ENCODE measurements at regions not wholly inside any gene's neighbourhood (a gene's known extent, or its start where the extent isn't known, plus 50 kb on each side); places are given as distances from the start of the nearest gene placed in this dataset.
A peak's percentile ranks its signal among the peaks of the same experiment; 100 is the strongest.

DNA sequence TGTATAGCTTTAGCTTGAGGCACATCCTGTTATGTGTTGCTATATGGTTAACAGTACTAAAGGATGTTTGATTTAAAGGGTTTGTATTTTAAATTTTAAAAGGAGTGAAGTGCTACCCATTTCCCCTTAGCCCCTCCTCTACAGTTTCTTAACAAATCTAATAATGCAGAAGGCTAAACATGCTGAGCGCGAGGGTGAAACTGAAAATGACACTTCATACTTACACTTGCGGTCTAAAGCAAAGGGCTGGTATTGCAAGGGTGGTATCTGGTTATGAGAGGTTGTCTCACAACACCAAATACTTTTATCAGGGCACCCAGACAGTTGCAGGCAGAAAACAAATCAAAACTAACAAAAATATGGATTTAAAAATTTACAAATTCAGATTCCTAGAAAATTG is 172.3 kb downstream of the SIPA1L2 start:
- TF ChIP-seq GABPA (IDR thresholded peaks at IDR 0.05; ENCODE audit: low read depth) (no peak), SPI1 (IDR thresholded peaks at IDR 0.05; ENCODE audit: borderline replicate concordance, low read depth) (no peak), POLR2AphosphoS5 (IDR thresholded peaks at IDR 0.05; ENCODE audit: low read depth) (no peak)
- TF ChIP-seq, protein P1, sequence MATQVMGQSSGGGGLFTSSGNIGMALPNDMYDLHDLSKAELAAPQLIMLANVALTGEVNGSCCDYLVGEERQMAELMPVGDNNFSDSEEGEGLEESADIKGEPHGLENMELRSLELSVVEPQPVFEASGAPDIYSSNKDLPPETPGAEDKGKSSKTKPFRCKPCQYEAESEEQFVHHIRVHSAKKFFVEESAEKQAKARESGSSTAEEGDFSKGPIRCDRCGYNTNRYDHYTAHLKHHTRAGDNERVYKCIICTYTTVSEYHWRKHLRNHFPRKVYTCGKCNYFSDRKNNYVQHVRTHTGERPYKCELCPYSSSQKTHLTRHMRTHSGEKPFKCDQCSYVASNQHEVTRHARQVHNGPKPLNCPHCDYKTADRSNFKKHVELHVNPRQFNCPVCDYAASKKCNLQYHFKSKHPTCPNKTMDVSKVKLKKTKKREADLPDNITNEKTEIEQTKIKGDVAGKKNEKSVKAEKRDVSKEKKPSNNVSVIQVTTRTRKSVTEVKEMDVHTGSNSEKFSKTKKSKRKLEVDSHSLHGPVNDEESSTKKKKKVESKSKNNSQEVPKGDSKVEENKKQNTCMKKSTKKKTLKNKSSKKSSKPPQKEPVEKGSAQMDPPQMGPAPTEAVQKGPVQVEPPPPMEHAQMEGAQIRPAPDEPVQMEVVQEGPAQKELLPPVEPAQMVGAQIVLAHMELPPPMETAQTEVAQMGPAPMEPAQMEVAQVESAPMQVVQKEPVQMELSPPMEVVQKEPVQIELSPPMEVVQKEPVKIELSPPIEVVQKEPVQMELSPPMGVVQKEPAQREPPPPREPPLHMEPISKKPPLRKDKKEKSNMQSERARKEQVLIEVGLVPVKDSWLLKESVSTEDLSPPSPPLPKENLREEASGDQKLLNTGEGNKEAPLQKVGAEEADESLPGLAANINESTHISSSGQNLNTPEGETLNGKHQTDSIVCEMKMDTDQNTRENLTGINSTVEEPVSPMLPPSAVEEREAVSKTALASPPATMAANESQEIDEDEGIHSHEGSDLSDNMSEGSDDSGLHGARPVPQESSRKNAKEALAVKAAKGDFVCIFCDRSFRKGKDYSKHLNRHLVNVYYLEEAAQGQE (IDR thresholded peaks at IDR 0.05; ENCODE audit: insufficient replicate concordance, low read depth): no peak
- TF ChIP-seq, protein P2, sequence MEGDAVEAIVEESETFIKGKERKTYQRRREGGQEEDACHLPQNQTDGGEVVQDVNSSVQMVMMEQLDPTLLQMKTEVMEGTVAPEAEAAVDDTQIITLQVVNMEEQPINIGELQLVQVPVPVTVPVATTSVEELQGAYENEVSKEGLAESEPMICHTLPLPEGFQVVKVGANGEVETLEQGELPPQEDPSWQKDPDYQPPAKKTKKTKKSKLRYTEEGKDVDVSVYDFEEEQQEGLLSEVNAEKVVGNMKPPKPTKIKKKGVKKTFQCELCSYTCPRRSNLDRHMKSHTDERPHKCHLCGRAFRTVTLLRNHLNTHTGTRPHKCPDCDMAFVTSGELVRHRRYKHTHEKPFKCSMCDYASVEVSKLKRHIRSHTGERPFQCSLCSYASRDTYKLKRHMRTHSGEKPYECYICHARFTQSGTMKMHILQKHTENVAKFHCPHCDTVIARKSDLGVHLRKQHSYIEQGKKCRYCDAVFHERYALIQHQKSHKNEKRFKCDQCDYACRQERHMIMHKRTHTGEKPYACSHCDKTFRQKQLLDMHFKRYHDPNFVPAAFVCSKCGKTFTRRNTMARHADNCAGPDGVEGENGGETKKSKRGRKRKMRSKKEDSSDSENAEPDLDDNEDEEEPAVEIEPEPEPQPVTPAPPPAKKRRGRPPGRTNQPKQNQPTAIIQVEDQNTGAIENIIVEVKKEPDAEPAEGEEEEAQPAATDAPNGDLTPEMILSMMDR (IDR thresholded peaks at IDR 0.05; ENCODE audit: insufficient read depth, low read length): no peak
- H3K4me3 ChIP-seq (replicated peaks; ENCODE audit: insufficient read depth, low read length): no peak overlapping the region
- no peak overlapping the region for H3K27ac ChIP-seq (replicated peaks)
- H3K27me3 ChIP-seq (ENCODE audit: insufficient read depth, poor library complexity, severe bottlenecking): no peaks in the 10 kb centered on the region
- no peak for DNase-seq (ENCODE audit: low read depth in 1 of 2, low spot score in 1 of 2)

DNA sequence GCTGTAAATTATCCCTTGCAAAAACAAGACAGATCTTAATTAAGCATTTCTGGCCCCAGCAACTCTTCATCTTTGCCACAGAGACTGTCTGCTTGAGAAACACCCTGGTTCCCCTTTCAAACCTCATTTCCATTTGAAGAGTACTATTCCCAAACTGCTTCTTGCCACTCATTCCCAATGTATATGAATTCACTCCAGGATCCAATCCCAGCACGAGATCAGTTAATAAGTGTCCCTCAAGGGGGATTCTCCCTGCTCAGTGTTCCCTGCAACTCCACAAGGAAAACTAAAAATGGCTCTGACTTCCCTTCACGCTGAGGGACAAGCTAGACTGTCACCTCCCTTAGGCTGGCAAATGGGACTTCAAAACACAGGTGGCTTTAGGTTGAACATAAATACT is 173.2 kb downstream of the SIPA1L2 start:
- H3K4me3 ChIP-seq (replicated peaks; ENCODE audit: insufficient read depth, low read length): no peak overlapping the region
- peak in 1 of 2 experiments; percentile 7 for DNase-seq (ENCODE audit: low read depth in 1 of 2, low spot score in 1 of 2)
- no peak overlapping the region for H3K27ac ChIP-seq (replicated peaks)
- no peaks in the 10 kb centered on the region for H3K27me3 ChIP-seq (ENCODE audit: insufficient read depth, poor library complexity, severe bottlenecking)
- TF ChIP-seq, protein P2 (IDR thresholded peaks at IDR 0.05; ENCODE audit: insufficient read depth, low read length): no peak
- TF ChIP-seq SPI1 (IDR thresholded peaks at IDR 0.05; ENCODE audit: borderline replicate concordance, low read depth) (no peak; the same call in 1 of the 2 replicates), POLR2AphosphoS5 (IDR thresholded peaks at IDR 0.05; ENCODE audit: low read depth) (no peak), GABPA (IDR thresholded peaks at IDR 0.05; ENCODE audit: low read depth) (no peak)
- TF ChIP-seq, protein P1 (IDR thresholded peaks at IDR 0.05; ENCODE audit: insufficient replicate concordance, low read depth): no peak

DNA sequence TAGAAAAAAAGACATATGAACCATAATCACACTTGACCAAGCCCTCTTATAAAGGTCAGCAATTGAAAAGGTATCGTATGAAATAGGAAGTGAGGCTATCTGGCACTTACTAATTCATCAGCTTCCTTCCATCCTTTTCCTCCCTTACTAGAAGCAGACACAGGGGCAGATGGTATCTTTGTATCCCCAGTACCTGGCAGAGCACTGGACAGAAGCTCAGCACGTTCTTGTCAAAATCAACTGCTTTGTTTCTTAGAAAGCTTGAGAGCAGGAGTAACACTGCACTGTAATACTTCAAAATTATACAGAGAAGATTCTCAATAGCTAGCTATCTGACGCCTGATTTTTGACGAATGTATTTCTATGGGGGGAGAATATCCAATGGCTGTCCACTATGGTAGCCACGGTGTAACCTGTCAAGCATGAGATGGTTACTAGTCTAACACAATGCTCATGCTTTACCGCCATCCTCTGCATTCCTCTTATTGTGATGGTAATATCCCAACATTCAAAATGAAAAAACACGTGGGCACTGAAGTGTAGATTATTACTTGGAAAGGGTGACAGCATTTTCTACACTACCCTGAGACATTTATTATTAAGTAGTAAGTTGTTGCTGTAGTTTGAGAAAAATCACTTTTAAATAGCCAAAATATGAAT is 175.6 kb downstream of the SIPA1L2 start:
- DNase-seq (ENCODE audit: low read depth in 1 of 2, low spot score in 1 of 2): no peak
- Histone ChIP-seq H3K27me3 (ENCODE audit: insufficient read depth, poor library complexity, severe bottlenecking) (no peaks in the 10 kb centered on the region), H3K27ac (replicated peaks) (no peak overlapping the region), H3K4me3 (replicated peaks; ENCODE audit: insufficient read depth, low read length) (no peak overlapping the region)
- TF ChIP-seq, protein P2 (IDR thresholded peaks at IDR 0.05; ENCODE audit: insufficient read depth, low read length): no peak
- TF ChIP-seq POLR2AphosphoS5 (IDR thresholded peaks at IDR 0.05; ENCODE audit: low read depth): no peak
- TF ChIP-seq, protein P1 (IDR thresholded peaks at IDR 0.05; ENCODE audit: insufficient replicate concordance, low read depth): no peak
- no peak for TF ChIP-seq SPI1 (IDR thresholded peaks at IDR 0.05; ENCODE audit: borderline replicate concordance, low read depth)
- no peak for TF ChIP-seq GABPA (IDR thresholded peaks at IDR 0.05; ENCODE audit: low read depth)
